DOHH2 (cell line): ENCODE measurements at regions not wholly inside any gene's neighbourhood (a gene's known extent, or its start where the extent isn't known, plus 50 kb on each side); places are given as distances from the start of the nearest gene placed in this dataset.

Experiments used
- CTCF ChIP-seq: fragments of 200-600 bp; sonication (generic); IDR thresholded peaks from one replicate; pipeline ENCODE4 v1.5.1; 2014; ENCODE audit warnings: antibody characterized with exemption, mild to moderate bottlenecking, low read depth, low read length; ENCODE audit not compliant: poor library complexity, severe bottlenecking
- EZH2phosphoT487 ChIP-seq: fragments of 200-600 bp; sonication (generic); IDR thresholded peaks from 2 replicates; pipeline ENCODE4 v1.6.1; 2017; ENCODE audit warnings: borderline replicate concordance, mild to moderate bottlenecking, antibody characterized with exemption, low read length, moderate library complexity, mixed read lengths

GRCh38 chr4:71243091-71243833 lies 95.6 kb upstream of the SLC4A4 start:
- TF ChIP-seq CTCF (no peak), EZH2phosphoT487 (no peak)
